ENCODE measurements at regions not wholly inside any gene's neighbourhood (a gene's known extent, or its start where the extent isn't known, plus 50 kb on each side); places are given as distances from the start of the nearest gene placed in this dataset.

GRCh38 chr17:73694491-73694890, 50.2 kb upstream of the SDK2 start:
- DNase-seq: no peak

- DNase-seq: no peak
These were observed 50.9 kb upstream of the SDK2 start for GRCh38 chr17:73695035-73695738.

GRCh38 chr17:73696251-73696650, 52.0 kb upstream of the SDK2 start:
- DNase-seq: no peak

- no peak for DNase-seq
These were observed 53.6 kb upstream of the SDK2 start for GRCh38 chr17:73697872-73698271.

- DNase-seq: no peak
These were observed 54.7 kb upstream of the SDK2 start for GRCh38 chr17:73698966-73699365.

- no peak for DNase-seq
These were observed 57.5 kb upstream of the SDK2 start for GRCh38 chr17:73701701-73702100.

GRCh38 chr17:73703192-73703591, 58.9 kb upstream of the SDK2 start:
- no peak for DNase-seq

- DNase-seq: no peak
These were observed 59.7 kb upstream of the SDK2 start for GRCh38 chr17:73703917-73704316.

GRCh38 chr17:73705594-73705993, 61.3 kb upstream of the SDK2 start:
- peak in 1 of 2 experiments; percentile 24 for DNase-seq

GRCh38 chr17:73706428-73706827, 62.2 kb upstream of the SDK2 start:
- DNase-seq: no peak

- DNase-seq: peak in 1 of 2 experiments; percentile 57
These were observed 62.6 kb upstream of the SDK2 start for GRCh38 chr17:73706858-73707257.

- DNase-seq: no peak
These were observed 63.1 kb upstream of the SDK2 start for GRCh38 chr17:73707358-73707757.

- peak; percentile 58 to 60 for DNase-seq
These were observed 65.9 kb upstream of the SDK2 start for GRCh38 chr17:73710095-73710592.

- DNase-seq: no peak
These were observed 66.9 kb upstream of the SDK2 start for GRCh38 chr17:73711184-73711583.

- no peak for DNase-seq
These were observed 67.7 kb upstream of the SDK2 start for GRCh38 chr17:73711916-73712315.

GRCh38 chr17:73713136-73713535, 68.9 kb upstream of the SDK2 start:
- DNase-seq: no peak

GRCh38 chr17:73715769-73716168, 71.5 kb upstream of the SDK2 start:
- DNase-seq: no peak

- DNase-seq: no peak
These were observed 73.4 kb upstream of the SDK2 start for GRCh38 chr17:73717690-73718089.

- no peak for DNase-seq
These were observed 74.1 kb upstream of the SDK2 start for GRCh38 chr17:73718362-73718761.

GRCh38 chr17:73718912-73719311, 74.7 kb upstream of the SDK2 start:
- no peak for DNase-seq

- no peak for DNase-seq
These were observed 75.4 kb upstream of the SDK2 start for GRCh38 chr17:73719588-73720071.

GRCh38 chr17:73720187-73720834, 76.1 kb upstream of the SDK2 start:
- DNase-seq: no peak

GRCh38 chr17:73722165-73722564, 77.9 kb upstream of the SDK2 start:
- no peak for DNase-seq

GRCh38 chr17:73723317-73723716, 79.1 kb upstream of the SDK2 start:
- no peak for DNase-seq
